Neural cell (in vitro differentiated cells): ENCODE measurements at regions not wholly inside any gene's neighbourhood (a gene's known extent, or its start where the extent isn't known, plus 50 kb on each side); places are given as distances from the start of the nearest gene placed in this dataset.

Experiments used
- H2AFZ ChIP-seq: fragments of 200-600, 300-800 bp; sonication (generic), shearing (Covaris generic); 2 replicates; pipeline ENCODE4 v1.6.0; 2014; ENCODE audit warnings: low read depth, mild to moderate bottlenecking, antibody characterized with exemption, low read length, moderate library complexity
- H3F3A ChIP-seq: fragments of 200-600 bp; shearing (Covaris generic); 2 replicates; pipeline ENCODE4 v1.6.1; 2016; ENCODE audit warnings: mild to moderate bottlenecking, moderate library complexity, mixed read lengths, antibody characterized with exemption, low read length; ENCODE audit not compliant: insufficient read depth, poor library complexity, severe bottlenecking
- H3K27ac ChIP-seq: fragments of 200-600, 300-800 bp; sonication (generic), shearing (Covaris generic); 2 replicates; pipeline ENCODE4 v1.5.1; 2014; ENCODE audit warnings: mild to moderate bottlenecking, low read length, moderate library complexity
- H3K27me3 ChIP-seq: fragments of 300-800, 200-600 bp; sonication (generic), shearing (Covaris generic); 2 replicates; pipeline ENCODE4 v1.6.0; 2014; ENCODE audit warnings: mild to moderate bottlenecking, low read depth, low read length, moderate library complexity; ENCODE audit not compliant: insufficient read depth
- H3K36me3 ChIP-seq: fragments of 300-800, 200-600 bp; sonication (generic), shearing (Covaris generic); 2 replicates; pipeline ENCODE4 v1.5.1; 2014; ENCODE audit warnings: mild to moderate bottlenecking, antibody characterized with exemption, low read length, moderate library complexity; ENCODE audit not compliant: insufficient read depth
- H3K4me2 ChIP-seq: fragments of 300-800, 200-600 bp; sonication (generic), shearing (Covaris generic); 2 replicates; pipeline ENCODE4 v1.6.0; 2014; ENCODE audit warnings: mild to moderate bottlenecking, low read length
- H3K4me3 ChIP-seq: fragments of 300-800, 200-600 bp; sonication (generic), shearing (Covaris generic); 2 replicates; pipeline ENCODE4 v1.5.1; 2014; ENCODE audit warnings: mild to moderate bottlenecking, low read length, moderate library complexity
- H3K79me2 ChIP-seq: fragments of 200-600 bp; shearing (Covaris generic); replicated peaks from 2 replicates; pipeline ENCODE4 v1.6.0; 2014; ENCODE audit warnings: mild to moderate bottlenecking, low read length, moderate library complexity; ENCODE audit not compliant: insufficient read depth
- H3K9ac ChIP-seq: fragments of 300-800, 200-600 bp; sonication (generic), shearing (Covaris generic); 2 replicates; pipeline ENCODE4 v1.6.1; 2016; ENCODE audit warnings: mild to moderate bottlenecking, low read length, mixed read lengths
- H3K9me2 ChIP-seq: fragments of 200-600 bp; shearing (Covaris generic); 2 replicates; pipeline ENCODE4 v1.6.1; 2016; ENCODE audit warnings: mild to moderate bottlenecking, low read length, mixed read lengths; ENCODE audit not compliant: insufficient read depth
- H3K9me3 ChIP-seq: fragments of 200-600, 300-800 bp; sonication (generic), shearing (Covaris generic); 2 replicates; pipeline ENCODE4 v1.6.1; 2016; ENCODE audit warnings: mild to moderate bottlenecking, mixed run types, low read length, moderate library complexity, mixed read lengths
- H4K20me1 ChIP-seq: fragments of 200-600 bp; shearing (Covaris generic); 2 replicates; pipeline ENCODE4 v1.6.1; 2016; ENCODE audit warnings: mild to moderate bottlenecking, mixed run types; ENCODE audit not compliant: insufficient read depth
- EP300 ChIP-seq: fragments of 450-650 bp; conservative IDR thresholded peaks from 2 replicates; pipeline ENCODE4 v1.6.1; 2014; ENCODE audit warnings: antibody characterized with exemption, mild to moderate bottlenecking, moderate library complexity; ENCODE audit not compliant: poor library complexity, severe bottlenecking
- EZH2 ChIP-seq: fragments of 200-600, 300-800 bp; shearing (Covaris generic), sonication (generic); IDR thresholded peaks from 2 replicates; pipeline ENCODE4 v1.6.1; 2014; ENCODE audit warnings: antibody characterized with exemption, low read length, borderline replicate concordance, mild to moderate bottlenecking; ENCODE audit not compliant: insufficient read depth, poor library complexity, severe bottlenecking
- MXI1 ChIP-seq: fragments of 450-650 bp; conservative IDR thresholded peaks from 2 replicates; pipeline ENCODE4 v1.6.1; 2014; ENCODE audit warnings: antibody characterized with exemption, mild to moderate bottlenecking; ENCODE audit not compliant: poor library complexity, severe bottlenecking
- POLR2AphosphoS5 ChIP-seq: IDR thresholded peaks from 2 replicates; pipeline ENCODE4 v1.6.1; 2012
- RAD21 ChIP-seq: fragments of 450-650 bp; conservative IDR thresholded peaks from 2 replicates; pipeline ENCODE4 v1.6.1; 2014; ENCODE audit warnings: antibody characterized with exemption, mild to moderate bottlenecking, moderate library complexity
- SMC3 ChIP-seq: fragments of 450-650 bp; conservative IDR thresholded peaks from 2 replicates; pipeline ENCODE4 v1.6.1; 2014; ENCODE audit warnings: antibody characterized with exemption, mild to moderate bottlenecking, moderate library complexity; ENCODE audit not compliant: poor library complexity
- TAF1 ChIP-seq: IDR thresholded peaks from 2 replicates; pipeline ENCODE4 v1.6.1; 2012; ENCODE audit warnings: low read depth
- TF ChIP-seq, protein P1 (sequence below): fragments of 450-650 bp; IDR thresholded peaks from 2 replicates; pipeline ENCODE4 v1.5.1; 2014; ENCODE audit warnings: antibody characterized with exemption, mild to moderate bottlenecking, moderate library complexity; ENCODE audit not compliant: poor library complexity, severe bottlenecking
- TF ChIP-seq, protein P2 (sequence below): IDR thresholded peaks from 2 replicates; pipeline ENCODE4 v1.6.1; 2012; ENCODE audit warnings: borderline replicate concordance

DNA sequence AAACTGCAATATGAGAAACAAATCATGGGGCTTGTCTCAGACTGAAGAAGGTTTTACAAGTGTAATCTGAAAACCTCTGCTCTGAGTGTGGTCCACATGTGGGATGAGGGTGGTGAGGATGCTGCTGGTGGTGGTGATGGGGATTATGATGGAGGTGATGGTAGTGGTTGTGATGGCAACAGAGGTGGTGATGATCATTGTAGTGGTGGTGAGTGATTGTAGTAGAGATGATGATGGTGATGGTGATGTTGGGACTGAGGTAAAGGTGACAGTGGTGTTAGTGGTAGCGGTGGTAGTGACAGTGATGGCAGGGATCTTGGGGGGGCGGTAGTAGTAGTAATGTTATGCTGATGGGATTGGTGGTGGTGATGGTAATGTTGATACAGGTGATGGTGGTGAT is 217.8 kb downstream of the ANAPC1 start:
- Histone ChIP-seq H3F3A (no peaks in the 10 kb centered on the region), H3K4me2 (no peak overlapping the region), H3K27ac (no peak overlapping the region), H3K36me3 (no peaks in the 10 kb centered on the region), H4K20me1 (no peaks in the 10 kb centered on the region), H3K9me3 (no peaks in the 10 kb centered on the region), H3K9me2 (no peaks in the 10 kb centered on the region), H3K9ac (no peak overlapping the region), H3K79me2 (no peaks in the 10 kb centered on the region), H2AFZ (no peak overlapping the region), H3K4me3 (no peak overlapping the region), H3K27me3 (no peaks in the 10 kb centered on the region)
- TF ChIP-seq POLR2AphosphoS5 = no peak
- no peak for TF ChIP-seq EP300
- no peak for TF ChIP-seq SMC3
- no peak for TF ChIP-seq EZH2
- TF ChIP-seq, protein P1, sequence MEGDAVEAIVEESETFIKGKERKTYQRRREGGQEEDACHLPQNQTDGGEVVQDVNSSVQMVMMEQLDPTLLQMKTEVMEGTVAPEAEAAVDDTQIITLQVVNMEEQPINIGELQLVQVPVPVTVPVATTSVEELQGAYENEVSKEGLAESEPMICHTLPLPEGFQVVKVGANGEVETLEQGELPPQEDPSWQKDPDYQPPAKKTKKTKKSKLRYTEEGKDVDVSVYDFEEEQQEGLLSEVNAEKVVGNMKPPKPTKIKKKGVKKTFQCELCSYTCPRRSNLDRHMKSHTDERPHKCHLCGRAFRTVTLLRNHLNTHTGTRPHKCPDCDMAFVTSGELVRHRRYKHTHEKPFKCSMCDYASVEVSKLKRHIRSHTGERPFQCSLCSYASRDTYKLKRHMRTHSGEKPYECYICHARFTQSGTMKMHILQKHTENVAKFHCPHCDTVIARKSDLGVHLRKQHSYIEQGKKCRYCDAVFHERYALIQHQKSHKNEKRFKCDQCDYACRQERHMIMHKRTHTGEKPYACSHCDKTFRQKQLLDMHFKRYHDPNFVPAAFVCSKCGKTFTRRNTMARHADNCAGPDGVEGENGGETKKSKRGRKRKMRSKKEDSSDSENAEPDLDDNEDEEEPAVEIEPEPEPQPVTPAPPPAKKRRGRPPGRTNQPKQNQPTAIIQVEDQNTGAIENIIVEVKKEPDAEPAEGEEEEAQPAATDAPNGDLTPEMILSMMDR = no peak
- TF ChIP-seq MXI1 = no peak
- TF ChIP-seq, protein P2, sequence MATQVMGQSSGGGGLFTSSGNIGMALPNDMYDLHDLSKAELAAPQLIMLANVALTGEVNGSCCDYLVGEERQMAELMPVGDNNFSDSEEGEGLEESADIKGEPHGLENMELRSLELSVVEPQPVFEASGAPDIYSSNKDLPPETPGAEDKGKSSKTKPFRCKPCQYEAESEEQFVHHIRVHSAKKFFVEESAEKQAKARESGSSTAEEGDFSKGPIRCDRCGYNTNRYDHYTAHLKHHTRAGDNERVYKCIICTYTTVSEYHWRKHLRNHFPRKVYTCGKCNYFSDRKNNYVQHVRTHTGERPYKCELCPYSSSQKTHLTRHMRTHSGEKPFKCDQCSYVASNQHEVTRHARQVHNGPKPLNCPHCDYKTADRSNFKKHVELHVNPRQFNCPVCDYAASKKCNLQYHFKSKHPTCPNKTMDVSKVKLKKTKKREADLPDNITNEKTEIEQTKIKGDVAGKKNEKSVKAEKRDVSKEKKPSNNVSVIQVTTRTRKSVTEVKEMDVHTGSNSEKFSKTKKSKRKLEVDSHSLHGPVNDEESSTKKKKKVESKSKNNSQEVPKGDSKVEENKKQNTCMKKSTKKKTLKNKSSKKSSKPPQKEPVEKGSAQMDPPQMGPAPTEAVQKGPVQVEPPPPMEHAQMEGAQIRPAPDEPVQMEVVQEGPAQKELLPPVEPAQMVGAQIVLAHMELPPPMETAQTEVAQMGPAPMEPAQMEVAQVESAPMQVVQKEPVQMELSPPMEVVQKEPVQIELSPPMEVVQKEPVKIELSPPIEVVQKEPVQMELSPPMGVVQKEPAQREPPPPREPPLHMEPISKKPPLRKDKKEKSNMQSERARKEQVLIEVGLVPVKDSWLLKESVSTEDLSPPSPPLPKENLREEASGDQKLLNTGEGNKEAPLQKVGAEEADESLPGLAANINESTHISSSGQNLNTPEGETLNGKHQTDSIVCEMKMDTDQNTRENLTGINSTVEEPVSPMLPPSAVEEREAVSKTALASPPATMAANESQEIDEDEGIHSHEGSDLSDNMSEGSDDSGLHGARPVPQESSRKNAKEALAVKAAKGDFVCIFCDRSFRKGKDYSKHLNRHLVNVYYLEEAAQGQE = no peak
- TF ChIP-seq TAF1 = no peak
- no peak for TF ChIP-seq RAD21

DNA sequence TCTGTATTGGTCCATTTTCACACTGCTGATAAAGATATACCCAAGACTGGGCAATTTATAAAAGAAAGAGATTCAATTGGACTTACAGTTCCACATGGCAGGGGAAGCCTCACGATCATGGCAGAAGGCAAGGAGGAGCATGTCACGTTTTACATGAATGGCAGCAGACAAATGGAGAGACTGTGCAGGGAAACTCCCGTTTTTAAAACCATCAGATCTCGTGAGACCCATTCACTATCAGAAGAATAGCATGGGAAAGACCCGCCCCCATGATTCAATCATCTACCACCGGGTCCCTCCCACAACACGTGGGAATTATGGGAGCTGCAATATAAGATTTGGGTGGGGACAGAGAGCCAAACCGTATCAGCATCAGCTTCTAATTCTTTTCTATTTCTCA is 217.0 kb downstream of the ANAPC1 start:
- no peaks in the 10 kb centered on the region for H4K20me1 ChIP-seq
- H3F3A ChIP-seq = no peaks in the 10 kb centered on the region
- H3K27me3 ChIP-seq = no peaks in the 10 kb centered on the region
- H3K9me2 ChIP-seq = no peaks in the 10 kb centered on the region
- no peaks in the 10 kb centered on the region for H3K36me3 ChIP-seq
- H3K9me3 ChIP-seq = peaks cover 4% of the 10 kb centered on the region
- TF ChIP-seq, protein P1 = no peak
- TF ChIP-seq, protein P2 = no peak
- no peak for TF ChIP-seq MXI1
- no peak for TF ChIP-seq SMC3
- TF ChIP-seq EZH2 = no peak
- TF ChIP-seq RAD21 = no peak
- TF ChIP-seq EP300 = no peak
- no peak for TF ChIP-seq POLR2AphosphoS5
- TF ChIP-seq TAF1 = no peak
- H3K27ac ChIP-seq = no peak overlapping the region
- no peaks in the 10 kb centered on the region for H3K79me2 ChIP-seq
- H3K9ac ChIP-seq = no peak overlapping the region
- H2AFZ ChIP-seq = no peak overlapping the region
- H3K4me3 ChIP-seq = no peak overlapping the region
- H3K4me2 ChIP-seq = no peak overlapping the region
